Right ventricle myocardium inferior (tissue), 1 donor: ENCODE measurements at regions not wholly inside any gene's neighbourhood (a gene's known extent, or its start where the extent isn't known, plus 50 kb on each side); places are given as distances from the start of the nearest gene placed in this dataset.
"Not testable (repeated sequence)": the region's sequence is repeated elsewhere in the genome, so short reads cannot be mapped to it uniquely, and the experiment has no call there.

Source experiments
- ATAC-seq: fragments of 200-7000 bp; cut with Tn5 transposase; one replicate; pipeline ENCODE4 v1.9.1; 2020; ENCODE audit warnings: mild to moderate bottlenecking, moderate library complexity
- DNase-seq: peaks from one replicate; pipeline ENCODE4 v3.0.0; 2021; ENCODE audit errors: missing footprints
- intact Hi-C: fragments of 100-400 bp; cut with DNase I; formaldehyde crosslinking; loops from one replicate; pipeline ENCODE4 v1.11.0; 2022
- donor health status: DM: no; HTN: yes; CAD: no; lungs with severe emphysema.

- no peak for DNase-seq
- intact Hi-C loops = no loop called here
- ATAC-seq = no peak
Measured at GRCh38 chr7:125462615-125463014, 533.0 kb upstream of the POT1 start.

- ATAC-seq = no peak
- intact Hi-C loops = no loop called here
- no peak for DNase-seq
Measured at GRCh38 chr7:125459038-125459437, 529.4 kb upstream of the POT1 start.

GRCh38 chr7:125450749-125451148 is 521.1 kb upstream of the POT1 start:
- intact Hi-C loops = no loop called here
- DNase-seq (no peak), ATAC-seq (no peak)

DNA sequence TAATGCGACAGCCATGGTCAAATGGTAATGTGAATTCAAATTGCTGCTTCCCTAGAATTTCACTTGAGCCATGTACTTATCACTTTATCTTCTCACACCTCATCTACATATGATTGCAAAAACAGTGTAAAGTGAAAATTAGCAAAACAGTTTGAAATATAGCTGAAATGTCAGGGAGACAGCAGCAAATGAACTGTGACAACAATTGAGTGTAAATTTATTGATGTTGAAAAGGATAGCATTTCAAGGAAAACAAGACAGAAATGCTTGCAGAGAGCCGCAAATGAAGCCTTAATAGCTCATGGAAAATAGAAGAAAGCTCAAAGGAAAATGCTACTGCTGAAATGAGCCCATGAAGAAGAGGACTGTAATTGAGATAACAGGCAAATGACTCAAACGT is 516.2 kb upstream of the POT1 start:
- DNase-seq (no peak), ATAC-seq (no peak)
- intact Hi-C loops = no loop called here

DNA sequence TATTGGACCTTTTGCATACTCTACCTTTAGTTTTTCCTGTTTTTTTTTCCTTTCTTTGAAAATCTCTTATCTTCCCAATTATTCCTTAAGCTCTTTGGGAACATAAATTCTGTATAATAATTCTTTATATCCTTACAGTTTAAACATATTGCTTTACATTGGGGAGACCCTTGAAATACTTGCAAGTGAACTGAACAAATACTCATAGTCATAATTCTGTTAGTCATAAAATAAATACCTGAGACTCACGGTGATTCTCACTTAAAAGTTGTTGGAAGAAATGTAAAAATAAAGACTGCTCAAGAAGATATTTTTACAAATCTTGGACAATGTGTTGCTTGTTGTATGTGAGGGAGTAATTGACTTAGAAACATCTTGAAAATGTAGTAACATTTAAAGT is 515.2 kb upstream of the POT1 start:
- no peak for ATAC-seq
- DNase-seq = no peak
- intact Hi-C loops = no loop called here

DNA sequence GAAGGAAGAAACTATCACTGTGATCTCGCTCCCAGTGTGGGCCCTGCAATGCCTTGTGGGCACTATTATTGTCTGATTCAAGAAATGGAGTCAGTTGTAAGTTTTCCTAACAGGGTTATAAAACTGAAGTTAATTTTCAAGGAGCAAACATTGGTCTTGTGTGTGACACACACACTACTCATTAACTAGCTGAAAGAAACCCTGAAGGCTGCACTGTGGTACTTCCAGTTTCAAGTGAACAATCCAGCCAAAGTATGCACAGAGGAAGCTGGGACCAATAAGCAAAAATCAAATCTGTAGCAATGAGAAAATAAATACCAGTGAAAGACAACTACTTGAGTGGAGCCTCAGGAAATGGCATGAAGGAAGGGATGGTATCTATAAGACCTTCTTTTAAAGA is 506.6 kb upstream of the POT1 start:
- intact Hi-C loops = no loop called here
- ATAC-seq = no peak
- no peak for DNase-seq

- intact Hi-C loops = no loop called here
- ATAC-seq (no peak), DNase-seq (no peak)
Measured at GRCh38 chr7:125431349-125431748, 501.7 kb upstream of the POT1 start.

- intact Hi-C loops = no loop called here
- no peak for ATAC-seq
- no peak for DNase-seq
Measured at GRCh38 chr7:125430013-125430412, 500.4 kb upstream of the POT1 start.

GRCh38 chr7:125427676-125428075 is 498.1 kb upstream of the POT1 start:
- intact Hi-C loops = no loop called here
- ATAC-seq (no peak), DNase-seq (no peak)

- intact Hi-C loops = no loop called here
- DNase-seq = no peak
- ATAC-seq = no peak
Measured at GRCh38 chr7:125425506-125425905, 495.9 kb upstream of the POT1 start.

DNA sequence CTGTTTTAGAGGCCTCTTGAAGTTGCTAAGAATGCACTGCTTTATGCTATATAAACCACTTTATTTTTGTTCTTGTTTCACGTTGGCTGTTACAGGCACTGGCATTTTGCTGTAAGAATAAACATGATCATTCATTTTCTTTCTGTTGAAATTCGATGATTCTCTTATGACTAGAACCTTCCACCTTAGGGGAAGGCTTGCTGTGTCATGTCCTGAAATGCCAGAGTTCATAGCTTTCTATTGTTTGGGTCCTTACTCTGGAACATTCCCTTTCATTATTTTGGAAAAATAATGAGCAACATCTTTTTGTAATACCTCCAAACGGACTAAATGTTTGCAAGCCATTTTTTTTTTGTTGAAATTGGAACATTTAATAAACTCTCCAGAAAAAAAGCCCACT is 495.1 kb upstream of the POT1 start:
- ATAC-seq = no peak
- intact Hi-C loops = no loop called here
- DNase-seq = no peak

DNA sequence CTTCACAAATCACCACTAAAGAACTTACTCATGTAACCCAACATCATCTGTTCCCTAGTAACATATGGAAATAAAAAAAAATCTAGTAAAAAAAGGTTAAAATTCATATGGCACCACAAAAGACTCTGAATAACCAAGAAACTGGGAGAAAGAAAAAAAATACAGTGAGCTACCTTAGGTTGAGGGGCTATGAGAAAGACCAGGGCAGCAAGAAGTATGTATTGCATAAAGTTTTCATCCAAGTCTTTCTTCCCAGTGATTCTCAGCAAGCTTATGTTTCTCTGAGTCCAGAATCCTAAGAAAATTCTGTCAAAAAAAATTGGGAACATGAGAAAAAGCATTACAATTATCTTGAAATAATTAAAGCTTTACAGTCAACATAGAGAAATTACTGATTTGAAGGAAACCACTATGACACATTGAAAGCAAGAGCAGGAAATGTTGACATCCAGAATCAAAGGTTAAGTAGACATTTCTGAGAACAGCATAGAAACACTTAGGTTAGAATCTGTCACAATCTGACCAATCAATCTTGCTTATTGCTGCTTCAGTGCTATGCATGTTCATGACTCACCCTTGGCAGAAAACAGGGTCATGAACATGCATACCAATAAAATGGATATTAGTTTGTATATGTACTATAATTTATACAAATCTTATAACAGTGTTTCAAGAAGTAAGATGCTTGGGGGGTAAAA is 494.0 kb upstream of the POT1 start:
- intact Hi-C loops = no loop called here
- ATAC-seq (no peak), DNase-seq (no peak)

- intact Hi-C loops, DNase-seq, ATAC-seq: not testable (repeated sequence)
Measured at GRCh38 chr7:125421407-125421806, 491.8 kb upstream of the POT1 start.

DNA sequence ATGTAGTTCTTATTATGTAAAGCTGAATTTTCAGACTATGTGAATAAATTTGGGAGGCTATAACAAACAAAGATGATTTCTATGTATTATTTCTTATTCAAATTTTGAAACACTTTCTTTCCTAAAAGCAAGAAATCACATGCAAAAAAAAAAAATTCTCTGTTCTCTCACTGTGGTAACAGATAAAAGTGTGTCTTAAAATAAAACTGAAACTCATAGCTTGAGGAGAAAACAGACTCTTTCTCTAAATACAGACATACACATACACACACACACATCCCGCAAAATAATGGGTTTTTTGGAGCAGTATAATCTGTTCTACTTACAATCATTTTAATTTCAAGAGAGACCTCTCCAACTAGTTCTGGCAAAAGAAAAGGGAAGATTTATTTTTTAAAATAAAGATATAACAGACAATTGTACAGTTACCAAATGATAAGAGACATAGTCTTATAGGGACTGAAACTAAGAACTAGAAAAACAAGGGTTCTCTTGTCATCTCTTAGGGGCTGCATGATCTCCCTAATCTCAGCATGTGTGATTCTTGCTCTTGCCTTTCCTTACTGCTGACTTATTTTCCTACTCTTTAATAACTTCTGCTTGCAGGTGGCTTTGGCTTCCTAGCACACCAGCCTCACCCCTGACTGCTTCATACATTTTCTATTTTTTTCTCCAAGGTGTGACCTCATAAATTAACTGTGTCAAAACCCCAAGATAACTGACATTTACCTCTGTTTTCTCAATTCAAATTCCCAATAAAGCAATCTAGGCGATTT is 483.5 kb upstream of the POT1 start:
- DNase-seq (no peak), ATAC-seq (no peak)
- intact Hi-C loops = no loop called here

- no peak for DNase-seq
- intact Hi-C loops = no loop called here
- ATAC-seq = no peak
Measured at GRCh38 chr7:125409921-125410320, 480.3 kb upstream of the POT1 start.

DNA sequence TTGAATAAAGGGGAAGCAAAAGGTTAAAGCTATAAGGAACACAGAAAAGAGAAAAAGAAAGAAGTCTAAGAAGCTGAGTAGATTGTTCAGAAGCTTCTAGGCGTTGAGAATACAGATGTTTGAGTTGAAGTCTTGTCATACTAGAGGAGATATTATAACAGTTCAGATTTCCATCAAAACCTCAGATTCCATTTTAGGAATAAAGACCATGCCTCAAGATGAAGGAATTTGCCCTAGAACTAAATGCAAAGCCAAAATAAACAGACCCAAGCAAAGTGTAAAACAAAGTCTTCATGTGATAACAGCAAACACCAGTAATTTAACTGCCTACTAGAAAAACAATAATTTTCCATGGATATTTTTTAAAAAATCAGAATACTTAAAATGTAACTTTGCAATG is 476.5 kb upstream of the POT1 start:
- DNase-seq (no peak), ATAC-seq (no peak)
- intact Hi-C loops = no loop called here

DNA sequence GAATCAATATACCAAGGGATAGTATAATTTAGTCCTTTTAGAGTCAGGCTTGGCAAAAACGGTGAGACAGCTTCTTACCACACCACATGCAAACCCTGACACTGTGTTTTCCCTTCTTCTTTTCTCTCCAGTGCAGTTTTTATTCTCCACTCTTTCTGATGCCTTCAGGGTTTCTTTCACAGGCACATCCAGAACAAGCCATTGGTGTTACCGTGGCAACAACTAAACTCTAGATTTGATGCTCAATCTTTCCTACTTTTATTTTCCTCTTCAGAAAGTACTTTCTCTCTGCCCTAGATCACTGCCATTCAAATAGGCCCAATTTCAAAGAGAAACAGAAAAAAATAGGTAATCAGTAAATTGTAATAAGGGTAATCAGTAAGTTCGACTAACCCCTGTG is 469.8 kb upstream of the POT1 start:
- no peak for ATAC-seq
- DNase-seq = no peak
- intact Hi-C loops = no loop called here

DNA sequence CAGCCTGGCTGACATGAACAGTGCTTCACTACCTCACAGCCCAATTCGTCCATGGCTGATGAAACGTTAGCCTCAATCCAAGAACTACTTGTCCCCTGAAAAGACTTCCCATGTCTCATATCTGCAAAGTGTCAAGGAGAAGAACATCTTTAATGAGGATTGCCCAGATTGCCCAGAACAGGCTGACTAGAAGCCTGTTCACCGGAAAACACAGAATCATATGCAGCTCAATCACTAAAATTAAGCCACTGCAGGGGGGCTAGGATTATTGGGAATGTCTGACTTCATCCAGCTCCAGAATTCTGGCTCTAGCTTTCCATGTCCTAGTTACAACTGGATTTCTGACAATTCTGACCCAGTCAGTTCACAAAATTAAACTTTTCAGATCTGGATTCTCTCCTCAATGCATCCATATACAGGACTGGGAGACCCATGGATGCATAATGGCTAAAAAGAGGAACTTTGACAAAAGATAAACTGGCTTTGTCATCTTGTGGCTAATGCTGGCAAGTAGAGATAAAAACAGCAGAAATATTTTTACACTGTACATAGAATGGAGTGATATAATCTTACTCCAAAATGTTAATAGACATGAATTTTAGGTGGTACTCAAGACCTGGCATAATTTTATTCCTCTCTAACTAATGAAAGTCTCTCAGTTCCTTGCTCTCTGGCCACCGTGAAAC is 467.0 kb upstream of the POT1 start:
- intact Hi-C loops = no loop called here
- DNase-seq (no peak), ATAC-seq (no peak)

- no peak for ATAC-seq
Measured at GRCh38 chr7:125391921-125392320, 462.3 kb upstream of the POT1 start.

DNA sequence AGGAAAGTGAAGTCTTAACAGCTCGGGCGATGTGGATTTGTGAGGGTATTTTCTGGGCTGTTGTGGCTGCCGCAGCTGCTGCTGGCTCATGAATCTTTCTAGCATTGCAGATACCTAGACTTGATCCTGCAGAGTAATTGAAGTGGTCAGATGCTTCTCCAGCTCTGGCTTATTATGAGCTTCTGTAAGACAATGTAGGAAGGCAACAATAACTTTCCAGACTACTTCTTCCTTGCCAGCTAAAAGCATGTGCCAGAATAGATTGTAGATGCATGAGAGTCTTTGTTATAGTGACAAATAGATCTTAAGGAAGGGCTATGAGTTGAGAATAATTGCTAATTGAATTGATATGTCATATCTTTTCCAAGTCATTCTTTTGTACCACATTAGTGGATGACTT is 461.4 kb upstream of the POT1 start:
- no peak for ATAC-seq
- intact Hi-C loops = no loop called here

More at GRCh38 chr7:125391921-125392320, 462.3 kb upstream of the POT1 start:
- intact Hi-C loops = no loop called here
- DNase-seq = no peak

More for the DNA sequence above, 461.4 kb upstream of the POT1 start:
- DNase-seq = no peak
